ELF-1 (cell line): ENCODE measurements at regions not wholly inside any gene's neighbourhood (a gene's known extent, or its start where the extent isn't known, plus 50 kb on each side); places are given as distances from the start of the nearest gene placed in this dataset.
A peak's percentile ranks its signal among the peaks of the same experiment; 100 is the strongest.

ENCODE experiments used
- DNase-seq: peaks from one replicate; pipeline ENCODE4 v3.0.0-alpha.2; 2016; ENCODE audit warnings: low read depth, low spot score

DNA sequence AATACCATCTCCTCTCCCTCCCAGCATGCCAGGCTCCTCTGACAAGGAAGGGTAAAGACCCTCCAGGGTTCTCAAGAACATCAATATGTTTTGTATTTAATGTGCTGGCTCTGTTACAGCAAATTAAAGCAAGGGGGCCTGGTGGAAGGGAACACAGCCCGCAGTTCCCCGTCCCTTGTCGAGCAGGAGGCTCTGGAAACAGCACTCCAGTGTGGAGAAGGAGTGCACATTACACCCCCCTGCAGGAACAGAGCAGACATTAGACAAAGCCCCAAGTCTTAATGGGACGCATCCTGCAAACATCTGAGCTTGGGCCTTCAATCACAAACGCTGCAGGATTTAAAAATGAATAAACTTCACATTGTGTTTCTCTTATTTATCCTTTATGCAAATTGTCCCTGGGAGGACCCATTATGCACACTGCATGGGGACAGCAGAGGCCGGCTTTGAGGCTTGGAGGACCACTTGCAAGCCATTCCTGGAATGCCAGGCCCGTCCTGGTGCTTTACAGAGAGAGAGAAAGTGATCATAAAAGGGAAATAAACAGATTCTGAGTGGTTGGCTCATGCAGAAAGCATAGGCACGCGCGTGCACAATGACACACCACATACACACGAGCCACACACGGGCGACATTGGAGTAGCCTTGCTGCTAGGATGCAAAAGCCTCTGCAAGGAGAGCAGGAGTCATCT is 328.7 kb downstream of the SMAD2 start:
- DNase-seq = no peak

GRCh38 chr18:47595831-47596501 is 334.5 kb downstream of the SMAD2 start:
- peak; percentile 76 for DNase-seq

- DNase-seq = no peak
Measured at GRCh38 chr18:47594621-47595086, 335.8 kb downstream of the SMAD2 start.

- no peak for DNase-seq
Measured at GRCh38 chr18:47593744-47594472, 336.6 kb downstream of the SMAD2 start.

- no peak for DNase-seq
Measured at GRCh38 chr18:47591429-47591828, 339.0 kb downstream of the SMAD2 start.

- no peak for DNase-seq
Measured at GRCh38 chr18:47587587-47587986, 336.1 kb upstream of the SKOR2 start.

- no peak for DNase-seq
Measured at GRCh38 chr18:47586418-47587070, 335.1 kb upstream of the SKOR2 start.

DNA sequence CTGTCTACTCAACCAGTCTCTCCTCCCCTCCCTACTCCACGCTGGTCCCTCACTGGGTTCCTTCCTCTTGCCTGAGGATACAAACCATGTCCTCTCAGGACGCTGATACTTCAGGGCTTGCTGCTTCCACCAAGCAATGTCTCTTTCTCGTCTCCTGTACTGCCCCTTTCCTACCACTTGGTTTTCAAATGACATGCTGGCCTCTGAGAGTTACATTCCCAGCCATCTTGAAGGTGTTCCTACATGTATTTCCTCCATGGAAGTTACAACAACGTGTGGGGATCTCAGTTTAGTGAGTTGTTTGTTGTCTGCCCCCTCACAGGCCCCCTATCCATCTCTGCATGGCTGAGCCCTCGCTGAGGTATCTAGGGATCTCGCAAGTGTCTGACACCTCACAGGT is 334.5 kb upstream of the SKOR2 start:
- DNase-seq = no peak

DNA sequence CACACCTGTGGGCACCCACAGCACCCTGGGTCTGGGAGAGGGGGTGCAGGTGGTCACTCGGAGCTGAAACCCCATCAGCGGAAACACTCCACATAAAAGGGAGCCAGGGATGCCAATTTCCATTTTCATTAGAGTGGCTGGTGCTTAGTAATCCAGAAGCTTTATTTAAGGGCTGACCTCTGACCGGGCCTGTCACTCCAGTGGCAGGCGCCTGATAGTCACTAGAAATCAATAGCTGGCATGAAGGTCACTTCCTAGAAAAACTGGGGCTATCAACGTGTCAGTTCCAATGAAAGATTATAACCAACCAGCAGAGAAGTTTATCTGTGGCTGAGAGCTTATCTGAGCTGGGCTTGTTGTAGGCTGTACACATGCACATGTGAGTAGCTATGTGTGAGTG is 333.7 kb upstream of the SKOR2 start:
- DNase-seq = no peak

DNA sequence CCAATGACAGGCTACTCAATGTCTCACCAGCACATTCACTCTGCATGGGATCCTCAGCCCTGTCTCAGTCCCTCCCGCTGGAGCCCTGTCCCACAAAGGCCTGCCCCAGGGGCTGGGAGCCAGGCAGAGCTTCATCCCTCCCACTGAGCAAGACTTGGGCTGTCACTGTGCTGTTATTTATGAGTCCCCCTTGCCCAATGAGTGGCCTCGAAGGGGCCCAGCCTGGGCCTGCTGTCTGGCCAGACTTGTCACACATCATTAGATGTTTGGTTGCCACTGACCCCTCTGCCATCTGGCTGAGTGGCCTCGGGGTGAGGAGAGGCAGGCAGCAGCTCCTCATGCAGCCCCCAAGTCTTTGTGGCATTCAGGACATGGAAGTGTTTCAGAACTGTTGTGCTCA is 330.6 kb upstream of the SKOR2 start:
- DNase-seq = peak; percentile 92

DNA sequence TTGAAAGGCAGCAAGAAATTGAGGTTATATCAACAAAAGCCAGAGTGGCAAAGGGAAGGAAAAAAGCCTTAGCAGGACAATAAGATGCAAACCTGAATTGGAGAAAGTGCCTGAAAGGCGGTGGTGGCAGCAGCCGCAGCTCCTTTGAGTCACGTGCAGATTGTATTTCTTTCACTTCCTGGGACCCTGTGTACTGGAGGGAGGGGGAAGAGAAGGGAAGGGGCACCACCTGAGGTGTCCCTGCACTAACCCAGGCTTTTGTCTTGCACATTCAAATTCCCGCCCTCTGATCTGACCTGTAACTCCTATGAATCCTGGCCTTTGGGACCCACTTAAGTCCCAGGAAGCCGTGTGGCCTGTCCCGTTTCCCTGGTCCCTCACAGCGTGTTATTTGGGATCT is 326.1 kb upstream of the SKOR2 start:
- peak; percentile 33 for DNase-seq

DNA sequence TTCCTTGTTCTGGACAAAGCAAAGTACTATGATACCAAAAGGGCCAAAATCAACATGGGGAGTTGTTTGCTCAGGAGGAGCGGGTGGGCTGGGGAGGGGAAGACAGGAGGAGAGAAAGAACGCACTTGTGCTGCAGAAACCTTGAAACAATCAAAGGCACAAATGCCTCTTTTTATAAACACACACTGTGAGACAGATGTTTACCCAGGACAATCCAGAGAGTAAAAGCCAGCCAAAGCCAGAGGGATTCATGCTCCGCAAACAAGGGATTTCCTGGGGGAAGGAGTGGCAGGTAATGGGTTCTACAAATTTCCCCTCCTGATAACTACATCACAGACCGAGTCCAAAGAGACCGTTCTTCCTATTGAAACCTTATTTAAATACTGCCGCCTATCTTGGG is 323.5 kb upstream of the SKOR2 start:
- no peak for DNase-seq

- no peak for DNase-seq
Measured at GRCh38 chr18:47571957-47572356, 320.5 kb upstream of the SKOR2 start.

GRCh38 chr18:47566809-47567208 is 315.3 kb upstream of the SKOR2 start:
- no peak for DNase-seq

- peak; percentile 73 for DNase-seq
Measured at GRCh38 chr18:47560723-47561715, 309.6 kb upstream of the SKOR2 start.

- peak; percentile 26 for DNase-seq
Measured at GRCh38 chr18:47558110-47558750, 306.8 kb upstream of the SKOR2 start.

GRCh38 chr18:47557160-47557559 is 305.7 kb upstream of the SKOR2 start:
- DNase-seq = peak; percentile 15

DNA sequence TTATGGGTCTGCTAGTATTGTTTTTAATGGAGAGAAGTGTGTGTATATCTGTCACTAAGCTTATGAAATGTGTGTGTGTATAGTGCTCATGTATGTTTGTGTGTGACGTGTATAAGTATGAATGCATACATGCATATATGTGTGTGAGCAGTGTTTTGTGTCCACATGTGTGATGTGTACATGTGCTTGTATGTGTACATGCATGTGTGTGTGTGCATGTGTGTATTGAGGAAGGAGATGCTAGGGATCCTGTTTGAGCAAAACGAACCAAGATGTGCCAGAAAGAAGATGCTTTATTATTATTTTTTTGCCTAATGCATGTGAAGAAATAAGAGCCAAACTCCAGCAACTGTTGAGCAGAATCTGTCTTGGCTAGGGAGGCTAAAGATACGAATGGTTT is 301.3 kb upstream of the SKOR2 start:
- DNase-seq = no peak

DNA sequence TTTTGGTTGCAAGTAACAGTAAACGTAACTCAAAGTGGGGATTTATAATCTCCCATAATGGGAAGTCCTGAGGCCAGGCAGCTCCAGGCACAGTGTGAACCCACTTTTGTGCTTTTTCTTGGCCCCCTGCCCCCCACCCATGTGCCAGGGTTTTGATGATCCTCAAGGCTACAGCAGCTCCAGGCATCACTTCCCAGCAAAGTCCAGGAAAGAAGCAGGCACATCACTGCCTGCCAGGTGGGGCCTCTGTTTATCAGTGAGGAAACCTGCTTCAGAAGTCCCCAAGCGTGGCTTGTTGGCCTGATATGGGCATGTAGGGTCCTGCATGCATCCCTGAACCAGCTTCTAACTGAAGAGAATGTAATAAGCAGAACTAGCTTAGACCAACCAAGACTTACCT is 299.2 kb upstream of the SKOR2 start:
- DNase-seq = no peak

GRCh38 chr18:47549021-47549540 is 297.6 kb upstream of the SKOR2 start:
- DNase-seq = no peak
